ENCODE measurements at regions not wholly inside any gene's neighbourhood (a gene's known extent, or its start where the extent isn't known, plus 50 kb on each side); places are given as distances from the start of the nearest gene placed in this dataset.

DNA sequence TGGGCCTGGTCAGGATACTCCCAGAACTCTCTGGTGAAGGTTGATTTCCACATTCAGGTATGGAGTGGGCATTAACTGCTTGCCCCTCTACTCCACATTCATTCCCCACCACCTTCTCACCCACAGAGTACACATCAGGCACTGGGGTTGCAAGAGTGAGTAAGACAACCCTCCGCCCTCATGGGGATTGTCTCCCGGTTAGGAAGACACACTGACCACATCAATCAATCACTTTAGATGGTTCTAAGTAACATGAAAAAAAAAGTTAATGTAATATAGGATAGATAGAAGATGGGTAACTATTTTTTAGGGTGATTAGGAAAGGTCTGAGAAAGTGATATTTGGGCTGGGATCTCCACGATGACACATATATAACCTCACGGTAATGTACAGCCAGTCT is 116.0 kb upstream of the NEO1 start:
- ChIA-PET CTCF (no interaction called here), POLR2A (no interaction called here)
- no peak for DNase-seq (ENCODE audit: extremely low spot score)
- TF ChIP-seq, protein P1, sequence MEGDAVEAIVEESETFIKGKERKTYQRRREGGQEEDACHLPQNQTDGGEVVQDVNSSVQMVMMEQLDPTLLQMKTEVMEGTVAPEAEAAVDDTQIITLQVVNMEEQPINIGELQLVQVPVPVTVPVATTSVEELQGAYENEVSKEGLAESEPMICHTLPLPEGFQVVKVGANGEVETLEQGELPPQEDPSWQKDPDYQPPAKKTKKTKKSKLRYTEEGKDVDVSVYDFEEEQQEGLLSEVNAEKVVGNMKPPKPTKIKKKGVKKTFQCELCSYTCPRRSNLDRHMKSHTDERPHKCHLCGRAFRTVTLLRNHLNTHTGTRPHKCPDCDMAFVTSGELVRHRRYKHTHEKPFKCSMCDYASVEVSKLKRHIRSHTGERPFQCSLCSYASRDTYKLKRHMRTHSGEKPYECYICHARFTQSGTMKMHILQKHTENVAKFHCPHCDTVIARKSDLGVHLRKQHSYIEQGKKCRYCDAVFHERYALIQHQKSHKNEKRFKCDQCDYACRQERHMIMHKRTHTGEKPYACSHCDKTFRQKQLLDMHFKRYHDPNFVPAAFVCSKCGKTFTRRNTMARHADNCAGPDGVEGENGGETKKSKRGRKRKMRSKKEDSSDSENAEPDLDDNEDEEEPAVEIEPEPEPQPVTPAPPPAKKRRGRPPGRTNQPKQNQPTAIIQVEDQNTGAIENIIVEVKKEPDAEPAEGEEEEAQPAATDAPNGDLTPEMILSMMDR (IDR thresholded peaks at IDR 0.05; ENCODE audit: control extremely low read depth, extremely low read depth, low read depth, missing control alignments): no peak

DNA sequence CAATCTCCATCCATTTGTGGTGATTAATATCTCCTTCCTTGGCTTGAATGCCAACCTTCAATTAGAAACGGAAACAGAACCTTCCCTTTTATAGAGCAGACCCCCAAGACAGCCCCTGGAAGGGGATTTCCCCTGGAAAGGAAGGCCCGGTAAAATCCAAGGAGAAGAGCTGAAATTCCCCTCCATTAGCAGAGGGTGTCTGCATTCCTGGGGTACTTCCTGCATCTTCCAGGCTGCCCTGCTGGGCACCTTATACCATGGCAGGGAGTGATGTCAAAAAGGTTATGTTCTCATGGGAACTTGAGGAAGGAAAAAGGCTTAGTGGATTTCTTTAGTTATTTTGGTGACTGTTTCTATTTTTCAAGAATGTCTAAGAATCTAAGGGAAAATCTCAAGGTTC is 116.7 kb upstream of the NEO1 start:
- no peak for DNase-seq (ENCODE audit: extremely low spot score)
- ChIA-PET POLR2A (no interaction called here), CTCF (no interaction called here)
- TF ChIP-seq, protein P1 (IDR thresholded peaks at IDR 0.05; ENCODE audit: control extremely low read depth, extremely low read depth, low read depth, missing control alignments): no peak

- POLR2A ChIA-PET: no interaction called here
- TF ChIP-seq, protein P1 (IDR thresholded peaks at IDR 0.05; ENCODE audit: control extremely low read depth, extremely low read depth, low read depth, missing control alignments): no peak
- no peak for DNase-seq (ENCODE audit: extremely low spot score)
- CTCF ChIA-PET: interaction anchor here (1.4 kb wide), 1 partner anchor 8 kb away, joined by 7 read pairs; no protein-coding TSS in a partner anchor
Observed at GRCh38 chr15:72934921-72935320, 117.3 kb upstream of the NEO1 start.

GRCh38 chr15:72933976-72934375 is 118.3 kb upstream of the NEO1 start:
- CTCF ChIA-PET: interaction anchor here (1.4 kb wide), 1 partner anchor 9 kb away, joined by 7 read pairs; no protein-coding TSS in a partner anchor
- DNase-seq (ENCODE audit: extremely low spot score): no peak
- TF ChIP-seq, protein P1 (IDR thresholded peaks at IDR 0.05; ENCODE audit: control extremely low read depth, extremely low read depth, low read depth, missing control alignments): no peak
- POLR2A ChIA-PET: no interaction called here

DNA sequence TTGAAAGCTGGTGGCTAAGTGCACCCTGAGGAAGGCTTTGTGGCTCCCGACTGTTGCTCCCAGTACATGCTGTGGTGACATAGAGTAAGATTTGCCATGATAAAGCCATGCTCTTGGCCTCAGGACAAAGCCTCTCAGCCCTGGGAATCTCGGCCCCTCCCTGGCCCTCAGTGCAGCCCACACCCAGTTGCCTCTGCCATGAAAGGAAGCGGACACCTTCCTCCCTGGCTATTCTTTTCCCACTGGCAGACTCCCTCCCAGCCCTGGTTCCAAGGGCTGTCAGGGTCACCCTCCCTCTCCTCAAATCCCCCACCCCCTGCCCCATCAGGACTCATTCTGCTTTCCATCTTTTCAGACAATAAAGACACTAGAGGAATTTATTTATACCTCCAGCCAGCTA is 119.8 kb upstream of the NEO1 start:
- POLR2A ChIA-PET: no interaction called here
- TF ChIP-seq, protein P1 (IDR thresholded peaks at IDR 0.05; ENCODE audit: control extremely low read depth, extremely low read depth, low read depth, missing control alignments): no peak
- DNase-seq (ENCODE audit: extremely low spot score): no peak
- CTCF ChIA-PET: no interaction called here

GRCh38 chr15:72927451-72927850 is 124.8 kb upstream of the NEO1 start:
- DNase-seq (ENCODE audit: extremely low spot score): no peak
- CTCF ChIA-PET: no interaction called here
- POLR2A ChIA-PET: no interaction called here
- TF ChIP-seq, protein P1 (IDR thresholded peaks at IDR 0.05; ENCODE audit: control extremely low read depth, extremely low read depth, low read depth, missing control alignments): no peak

DNA sequence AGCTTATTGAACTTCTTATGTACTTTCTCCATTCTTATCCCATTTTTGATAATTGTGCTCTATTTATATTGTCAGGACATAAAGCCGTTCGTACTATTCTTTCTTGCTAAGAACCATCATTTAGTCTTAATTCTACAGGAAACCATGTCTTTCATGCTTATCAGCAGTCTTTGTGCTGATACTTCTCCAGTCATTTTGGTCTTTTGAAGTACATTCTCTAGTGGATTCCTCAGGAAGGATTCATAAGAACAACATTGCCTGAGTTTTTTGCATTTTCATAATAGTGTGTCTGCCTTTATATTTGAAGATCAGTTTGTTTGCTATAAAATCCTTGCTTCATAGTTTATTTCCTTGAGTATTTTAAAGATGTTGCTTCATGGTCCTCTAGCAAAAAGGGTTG is 126.6 kb upstream of the NEO1 start:
- POLR2A ChIA-PET: no interaction called here
- TF ChIP-seq, protein P1 (IDR thresholded peaks at IDR 0.05; ENCODE audit: control extremely low read depth, extremely low read depth, low read depth, missing control alignments): no peak
- CTCF ChIA-PET: no interaction called here
- no peak for DNase-seq (ENCODE audit: extremely low spot score)

All from GM10248 (cell line).